Suprapubic skin (tissue), 4 donors: ENCODE measurements at regions not wholly inside any gene's neighbourhood (a gene's known extent, or its start where the extent isn't known, plus 50 kb on each side); places are given as distances from the start of the nearest gene placed in this dataset.
"Not testable (repeated sequence)": the region's sequence is repeated elsewhere in the genome, so short reads cannot be mapped to it uniquely, and the experiment has no call there.

Source experiments
- DNase-seq, 2 donors: peaks; one replicate each; pipeline ENCODE4 v3.0.0-alpha.2; 2019; ENCODE audit warnings: low spot score in 2 of 2
- H3K27ac ChIP-seq: fragments of 200-600 bp; sonication (generic); one replicate; pipeline ENCODE4 v1.5.1; 2019
- H3K27me3 ChIP-seq: fragments of 200-600 bp; sonication (generic); one replicate; pipeline ENCODE4 v1.5.1; 2019
- H3K36me3 ChIP-seq: fragments of 200-600 bp; sonication (generic); one replicate; pipeline ENCODE4 v1.5.1; 2019
- H3K4me1 ChIP-seq: fragments of 200-600 bp; sonication (generic); one replicate; pipeline ENCODE4 v1.5.1; 2019
- H3K4me3 ChIP-seq: fragments of 200-600 bp; sonication (generic); one replicate; pipeline ENCODE4 v1.5.1; 2019; ENCODE audit warnings: mild to moderate bottlenecking
- H3K9me3 ChIP-seq: fragments of 200-600 bp; sonication (generic); one replicate; pipeline ENCODE4 v1.5.1; 2019
- CTCF ChIP-seq, 2 donors: fragments of 200-600 bp in 1 of 2; fragments of 450-650 bp in 1 of 2; sonication (generic) in 1 of 2; IDR thresholded peaks; one replicate each; pipeline ENCODE4 v1.5.1; 2016 to 2019; ENCODE audit warnings: antibody characterized with exemption in 2 of 2, mild to moderate bottlenecking in 1 of 2, moderate library complexity in 1 of 2
- EP300 ChIP-seq: sonication (generic); formaldehyde crosslinking; IDR thresholded peaks from one replicate; pipeline ENCODE4 v1.6.1; 2017; ENCODE audit warnings: antibody characterized with exemption
- POLR2A ChIP-seq, 2 donors: fragments of 450-650 bp; IDR thresholded peaks; one replicate each; pipeline ENCODE4 v1.6.1; 2017; ENCODE audit warnings: antibody characterized with exemption in 2 of 2, mild to moderate bottlenecking in 2 of 2, moderate library complexity in 2 of 2
- POLR2AphosphoS5 ChIP-seq, 3 donors: sonication (generic); formaldehyde crosslinking; IDR thresholded peaks; one replicate each; pipeline ENCODE4 v1.6.1; 2017; ENCODE audit warnings: antibody characterized with exemption in 3 of 3
- WGBS: methylation state at CpG from one replicate; pipeline ENCODE4 v1.1.5; 2018; 5-methylcytosine and 5-hydroxymethylcytosine counted together

- no peaks in the 10 kb centered on the region for H3K9me3 ChIP-seq
- TF ChIP-seq EP300: no peak
- no peak for TF ChIP-seq CTCF (IDR thresholded peaks at IDR 0.05)
- no peak for TF ChIP-seq POLR2AphosphoS5 (IDR thresholded peaks at IDR 0.05)
- TF ChIP-seq POLR2A (IDR thresholded peaks at IDR 0.05): no peak
- WGBS: 57% methylated on average over 1 of the region's 1 CpG
- H3K27ac ChIP-seq: no peak overlapping the region
- H3K4me1 ChIP-seq: no peaks in the 10 kb centered on the region
- H3K36me3 ChIP-seq: no peaks in the 10 kb centered on the region
- H3K27me3 ChIP-seq: no peaks in the 10 kb centered on the region
- no peak for DNase-seq
- no peak overlapping the region for H3K4me3 ChIP-seq
Measured at GRCh38 chr2:67616749-67617148, 219.6 kb downstream of the ETAA1 start.

- no peak for DNase-seq
- Histone ChIP-seq H3K9me3 (no peaks in the 10 kb centered on the region), H3K36me3 (no peaks in the 10 kb centered on the region), H3K4me1 (no peaks in the 10 kb centered on the region), H3K27me3 (no peaks in the 10 kb centered on the region), H3K27ac (no peak overlapping the region), H3K4me3 (no peak overlapping the region)
- TF ChIP-seq POLR2AphosphoS5 (IDR thresholded peaks at IDR 0.05) (no peak), POLR2A (IDR thresholded peaks at IDR 0.05) (no peak), EP300 (no peak), CTCF (IDR thresholded peaks at IDR 0.05) (no peak)
Measured at GRCh38 chr2:67619204-67619603, 222.1 kb downstream of the ETAA1 start.

- not testable (repeated sequence) for H3K36me3 ChIP-seq, DNase-seq, H3K4me1 ChIP-seq, H3K27ac ChIP-seq, H3K9me3 ChIP-seq, H3K27me3 ChIP-seq, H3K4me3 ChIP-seq
- WGBS: 88% methylated on average over 2 of the region's 2 CpGs
Measured at GRCh38 chr2:67623741-67624140, 226.6 kb downstream of the ETAA1 start.

GRCh38 chr2:67625178-67625577 lies 228.0 kb downstream of the ETAA1 start:
- H3K27me3 ChIP-seq: no peaks in the 10 kb centered on the region
- no peak overlapping the region for H3K27ac ChIP-seq
- DNase-seq: no peak
- peaks cover 4% of the 10 kb centered on the region for H3K4me1 ChIP-seq
- TF ChIP-seq EP300: no peak
- no peak for TF ChIP-seq POLR2A (IDR thresholded peaks at IDR 0.05)
- no peak for TF ChIP-seq CTCF (IDR thresholded peaks at IDR 0.05)
- TF ChIP-seq POLR2AphosphoS5 (IDR thresholded peaks at IDR 0.05): no peak
- H3K36me3 ChIP-seq: no peaks in the 10 kb centered on the region
- no peak overlapping the region for H3K4me3 ChIP-seq
- no peaks in the 10 kb centered on the region for H3K9me3 ChIP-seq

- H3K27me3 ChIP-seq: no peaks in the 10 kb centered on the region
- no peaks in the 10 kb centered on the region for H3K36me3 ChIP-seq
- no peak for DNase-seq
- peaks cover 4% of the 10 kb centered on the region for H3K4me1 ChIP-seq
- no peak overlapping the region for H3K4me3 ChIP-seq
- H3K9me3 ChIP-seq: no peaks in the 10 kb centered on the region
- H3K27ac ChIP-seq: peak overlapping the region; percentile 34
- WGBS: 72% methylated on average over 5 of the region's 5 CpGs
- TF ChIP-seq EP300 (no peak), CTCF (IDR thresholded peaks at IDR 0.05) (no peak), POLR2AphosphoS5 (IDR thresholded peaks at IDR 0.05) (no peak), POLR2A (IDR thresholded peaks at IDR 0.05) (no peak)
Measured at GRCh38 chr2:67625690-67626475, 228.8 kb downstream of the ETAA1 start.

GRCh38 chr2:67626656-67627055 lies 229.5 kb downstream of the ETAA1 start:
- H3K9me3 ChIP-seq: no peaks in the 10 kb centered on the region
- no peak for TF ChIP-seq POLR2A (IDR thresholded peaks at IDR 0.05)
- H3K4me1 ChIP-seq: peaks cover 4% of the 10 kb centered on the region
- H3K4me3 ChIP-seq: no peak overlapping the region
- no peaks in the 10 kb centered on the region for H3K27me3 ChIP-seq
- no peaks in the 10 kb centered on the region for H3K36me3 ChIP-seq
- no peak for DNase-seq
- WGBS: 71% methylated on average over 4 of the region's 4 CpGs
- no peak overlapping the region for H3K27ac ChIP-seq
